HCT116 (cell line): ENCODE measurements at regions not wholly inside any gene's neighbourhood (a gene's known extent, or its start where the extent isn't known, plus 50 kb on each side); places are given as distances from the start of the nearest gene placed in this dataset.
A peak's percentile ranks its signal among the peaks of the same experiment; 100 is the strongest.

Source experiments
- ATAC-seq: fragments of 200-7000 bp; cut with Tn5 transposase; 2 replicates; pipeline ENCODE4 v1.9.1; 2020; ENCODE audit warnings: mild to moderate bottlenecking, moderate library complexity
- BruUV-seq: library from RNA; stranded (reverse); fragments of 400-500 nt; replicated peaks from 2 replicates; lab custom pipeline; 2021; lab: Mats Ljungman, UMichigan
- CTCF ChIA-PET: fragments of 300-600 bp; sonication (Branson Sonifier 250); formaldehyde crosslinking; loops from one replicate; lab custom pipeline; 2021; ENCODE audit warnings: antibody characterized with exemption; lab: Charles Lee
- POLR2A ChIA-PET: fragments of 300-600, 350-600 bp; sonication (Branson Sonifier 250); formaldehyde crosslinking; loops from one replicate; lab custom pipeline; 2021; ENCODE audit warnings: antibody characterized with exemption; lab: Charles Lee
- RAD21 ChIA-PET, 2 experiments: fragments of 300-600 bp; sonication (Branson Sonifier 250); formaldehyde crosslinking; loops; one replicate each; lab custom pipeline; 2023; ENCODE audit warnings: low total read pairs in 2 of 2; ENCODE audit not compliant: uncharacterized antibody in 2 of 2, unreplicated experiment in 2 of 2, low non-redundant PET in 1 of 2; lab: Charles Lee
- DNase-seq: peaks from one replicate; pipeline ENCODE4 v3.0.0-alpha.2; 2010; ENCODE audit warnings: low read depth, low spot score
- H2AFZ ChIP-seq: fragments of 200-600 bp; shearing (Covaris generic), sonication (generic); 2 replicates; pipeline ENCODE4 v1.6.1; 2017; ENCODE audit warnings: low read depth, mixed run types, mixed read lengths, antibody characterized with exemption, low read length; ENCODE audit not compliant: poor library complexity, severe bottlenecking
- H3K27ac ChIP-seq: 2 replicates; pipeline ENCODE4 v1.5.1; 2012; ENCODE audit warnings: low read depth, low read length
- H3K27me3 ChIP-seq: fragments of 200-600 bp; sonication (generic); 2 replicates; pipeline ENCODE4 v1.6.1; 2016; ENCODE audit warnings: mixed run types, low read length, mixed read lengths; ENCODE audit not compliant: insufficient read depth
- H3K36me3 ChIP-seq, 2 experiments: fragments of 200-500 bp in 1 of 2; fragments of 200-600 bp in 1 of 2; sonication (Bioruptor generic) in 1 of 2; sonication (generic) in 1 of 2; 2 replicates each; pipeline versions ENCODE4 v1.5.1 to v1.6.1; 2014 to 2016; ENCODE audit warnings: low read length in 2 of 2, inconsistent platforms in 1 of 2, mixed read lengths in 1 of 2, mixed run types in 1 of 2; ENCODE audit not compliant: insufficient read depth in 2 of 2, control insufficient read depth in 1 of 2
- H3K4me1 ChIP-seq, 2 experiments: fragments of 200-600 bp in 1 of 2; sonication (generic) in 1 of 2; 2 replicates each; pipeline versions ENCODE4 v1.5.1 to v1.6.1; 2012 to 2017; ENCODE audit warnings: low read length in 2 of 2, inconsistent platforms in 1 of 2, mild to moderate bottlenecking in 1 of 2, mixed read lengths in 1 of 2, mixed run types in 1 of 2, moderate library complexity in 1 of 2; ENCODE audit not compliant: insufficient read depth in 2 of 2, control insufficient read depth in 1 of 2
- H3K4me2 ChIP-seq: fragments of 200-600 bp; sonication (generic); 2 replicates; pipeline ENCODE4 v1.6.1; 2017; ENCODE audit warnings: mixed run types, low read length, mixed read lengths
- H3K4me3 ChIP-seq, 2 experiments: fragments of 200-600 bp in 1 of 2; sonication (generic) in 1 of 2; replicated peaks in 1 of 2; 2 replicates each; pipeline ENCODE4 v1.5.1; 2011 to 2016; ENCODE audit warnings: low read length in 2 of 2, control low read depth in 1 of 2, low read depth in 1 of 2, mild to moderate bottlenecking in 1 of 2, mixed read lengths in 1 of 2, mixed run types in 1 of 2
- H3K79me2 ChIP-seq: fragments of 200-600 bp; sonication (generic); 2 replicates; pipeline ENCODE4 v1.6.1; 2017; ENCODE audit warnings: mild to moderate bottlenecking, mixed run types, low read length, moderate library complexity, mixed read lengths; ENCODE audit not compliant: insufficient read depth
- H3K9ac ChIP-seq: fragments of 200-600 bp; sonication (generic); 2 replicates; pipeline ENCODE4 v1.6.1; 2016; ENCODE audit warnings: low read length, mixed read lengths
- H3K9me2 ChIP-seq: fragments of 200-600 bp; sonication (generic), shearing (Covaris generic); 2 replicates; pipeline ENCODE4 v1.6.1; 2017; ENCODE audit warnings: mixed run types, mild to moderate bottlenecking, moderate library complexity; ENCODE audit not compliant: insufficient read depth
- H3K9me3 ChIP-seq, 2 experiments: fragments of 200-500 bp in 1 of 2; fragments of 200-600 bp in 1 of 2; sonication (Bioruptor generic) in 1 of 2; sonication (generic) in 1 of 2; 2 replicates each; pipeline ENCODE4 v1.6.1; 2014 to 2017; ENCODE audit warnings: low read length in 2 of 2, mixed read lengths in 2 of 2, inconsistent platforms in 1 of 2, low read depth in 1 of 2, mild to moderate bottlenecking in 1 of 2, mixed run types in 1 of 2, moderate library complexity in 1 of 2; ENCODE audit not compliant: control insufficient read depth in 1 of 2, insufficient read depth in 1 of 2
- H4K20me1 ChIP-seq: fragments of 200-600 bp; sonication (generic), shearing (Covaris generic); 2 replicates; pipeline ENCODE4 v1.6.1; 2017; ENCODE audit warnings: mixed run types, mild to moderate bottlenecking, moderate library complexity; ENCODE audit not compliant: insufficient read depth
- EGR1 ChIP-seq: IDR thresholded peaks from 2 replicates; pipeline ENCODE4 v1.6.1; 2012; ENCODE audit warnings: low read depth
- EZH2phosphoT487 ChIP-seq: fragments of 200-600 bp; IDR thresholded peaks from 2 replicates; pipeline ENCODE4 v1.6.1; 2018; ENCODE audit warnings: antibody characterized with exemption, borderline replicate concordance
- FOSL1 ChIP-seq: IDR thresholded peaks from 2 replicates; pipeline ENCODE4 v1.6.1; 2012; ENCODE audit warnings: low read depth
- MAX ChIP-seq: IDR thresholded peaks from 2 replicates; pipeline ENCODE4 v1.6.1; 2012
- POLR2A ChIP-seq: IDR thresholded peaks from 2 replicates; pipeline ENCODE4 v1.7.0; 2011; ENCODE audit warnings: borderline replicate concordance; ENCODE audit not compliant: insufficient read depth, insufficient read length; ENCODE audit errors: extremely low read depth
- SP1 ChIP-seq: IDR thresholded peaks from 2 replicates; pipeline ENCODE4 v1.6.1; 2012; ENCODE audit warnings: low read depth
- YY1 ChIP-seq: IDR thresholded peaks from 2 replicates; pipeline ENCODE4 v1.6.1; 2011; ENCODE audit warnings: low read length, low read depth, moderate library complexity, mild to moderate bottlenecking; ENCODE audit not compliant: insufficient replicate concordance; ENCODE audit errors: extremely low read depth
- ZBTB33 ChIP-seq: IDR thresholded peaks from 2 replicates; pipeline ENCODE4 v1.6.1; 2011; ENCODE audit warnings: mild to moderate bottlenecking, low read length, moderate library complexity; ENCODE audit not compliant: insufficient replicate concordance; ENCODE audit errors: extremely low read depth
- intact Hi-C: fragments of 100-400 bp; cut with micrococcal nuclease; formaldehyde crosslinking; loops from 2 replicates; pipeline ENCODE4 v1.10.0; 2022
- TF ChIP-seq, protein P1 (sequence below): IDR thresholded peaks from 2 replicates; pipeline ENCODE4 v1.6.1; 2012

- peak; percentile 70 for TF ChIP-seq ZBTB33
- TF ChIP-seq FOSL1 = peak; percentile 99
Measured at GRCh38 chr5:57692582-57693487, 210.2 kb upstream of the ACTBL2 start (continued).

DNA sequence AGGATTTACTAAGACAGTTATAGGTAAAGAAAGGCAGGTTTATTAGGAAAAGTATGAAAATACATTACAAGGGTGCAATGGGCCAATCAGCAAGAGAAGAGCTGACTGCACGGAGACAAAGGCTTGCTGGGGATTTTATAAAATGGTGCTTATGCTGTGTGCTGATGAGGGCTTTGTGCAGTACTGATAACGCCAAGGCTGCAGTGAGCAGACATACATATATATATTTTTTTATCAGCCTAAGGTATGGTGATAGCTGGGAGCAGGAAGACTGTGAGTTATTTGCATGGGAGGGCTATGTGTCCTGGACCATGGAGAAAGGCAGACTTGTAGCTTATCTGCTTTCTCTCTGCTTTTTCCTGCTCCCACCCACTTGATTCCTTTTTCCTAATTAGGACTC, 208.1 kb upstream of the ACTBL2 start:
- ChIA-PET CTCF (interaction anchor here (1.7 kb wide), 1 partner anchor 40 kb away, joined by 4 read pairs; no protein-coding TSS in a partner anchor), RAD21 (no interaction called here), POLR2A (no interaction called here)
- Histone ChIP-seq H3K27ac (no peak overlapping the region), H3K9ac (no peak overlapping the region), H3K27me3 (no peaks in the 10 kb centered on the region), H3K4me3 (no peak overlapping the region), H3K4me1 (peaks cover 24 to 45% of the 10 kb centered on the region in 2 experiments), H3K9me3 (no peaks in the 10 kb centered on the region), H3K9me2 (no peaks in the 10 kb centered on the region), H3K79me2 (no peaks in the 10 kb centered on the region), H3K36me3 (no peaks in the 10 kb centered on the region), H4K20me1 (no peaks in the 10 kb centered on the region), H3K4me2 (no peak overlapping the region), H2AFZ (peak overlapping the region; percentile 36)
- TF ChIP-seq POLR2A (no peak), SP1 (no peak), YY1 (no peak), ZBTB33 (no peak), EZH2phosphoT487 (no peak), MAX (no peak), EGR1 (no peak)
- TF ChIP-seq, protein P1, sequence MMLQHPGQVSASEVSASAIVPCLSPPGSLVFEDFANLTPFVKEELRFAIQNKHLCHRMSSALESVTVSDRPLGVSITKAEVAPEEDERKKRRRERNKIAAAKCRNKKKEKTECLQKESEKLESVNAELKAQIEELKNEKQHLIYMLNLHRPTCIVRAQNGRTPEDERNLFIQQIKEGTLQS = no peak
- intact Hi-C loops = no loop called here
- DNase-seq = no peak
- no TSS peak for BruUV-seq
- ATAC-seq = no peak
